Large intestine (tissue), 3 donors: ENCODE measurements at regions not wholly inside any gene's neighbourhood (a gene's known extent, or its start where the extent isn't known, plus 50 kb on each side); places are given as distances from the start of the nearest gene placed in this dataset.

Source experiments
- DNase-seq, 2 donors: peaks; one replicate each; pipeline versions ENCODE4 v3.0.0 to v3.0.0-alpha.2; 2013
- H3K27ac ChIP-seq: one replicate; pipeline ENCODE4 v1.5.1; 2013; ENCODE audit warnings: low read length
- H3K27me3 ChIP-seq: 2 replicates; pipeline ENCODE4 v1.6.1; 2013; ENCODE audit warnings: low read length; ENCODE audit not compliant: control insufficient read depth, insufficient read depth
- H3K36me3 ChIP-seq: 2 replicates; pipeline ENCODE4 v1.6.1; 2013; ENCODE audit warnings: low read length; ENCODE audit not compliant: control insufficient read depth, insufficient read depth
- H3K4me1 ChIP-seq: one replicate; pipeline ENCODE4 v1.6.1; 2013; ENCODE audit warnings: low read length; ENCODE audit not compliant: control insufficient read depth, insufficient read depth
- H3K4me3 ChIP-seq: one replicate; pipeline ENCODE4 v1.5.1; 2013; ENCODE audit warnings: low read length
- H3K9me3 ChIP-seq: one replicate; pipeline ENCODE4 v1.6.1; 2013; ENCODE audit warnings: mild to moderate bottlenecking, low read depth, low read length, moderate library complexity; ENCODE audit not compliant: control insufficient read depth
- WGBS: methylation state at CpG from one replicate; pipeline ENCODE4 v1.1.5; 2013; ENCODE audit warnings: low lambda C conversion rate; ENCODE audit not compliant: insufficient coverage; 5-methylcytosine and 5-hydroxymethylcytosine counted together

DNA sequence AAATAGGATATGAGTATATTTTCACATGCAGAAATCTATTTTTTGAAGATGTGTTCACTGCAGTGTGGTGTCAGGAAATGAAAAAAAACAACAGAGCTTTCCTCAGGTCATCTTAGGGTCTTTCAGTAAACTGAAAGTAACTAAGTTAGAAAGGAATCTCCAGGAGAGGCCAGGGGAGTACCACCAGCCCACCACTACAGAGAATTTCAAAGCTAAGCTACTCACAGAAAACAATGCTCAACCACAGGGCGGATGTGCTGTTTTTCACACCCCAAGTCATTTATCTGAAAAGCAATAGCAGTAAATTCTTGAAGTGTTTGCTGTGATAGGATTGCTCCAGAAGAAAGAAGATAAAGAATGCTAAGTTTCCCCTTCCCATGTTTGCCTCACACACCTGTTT, 79.0 kb downstream of the IFNG start:
- Histone ChIP-seq H3K36me3 (no peaks in the 10 kb centered on the region), H3K9me3 (peaks cover 6% of the 10 kb centered on the region), H3K27ac (no peak overlapping the region), H3K4me1 (peaks cover 10% of the 10 kb centered on the region), H3K4me3 (no peak overlapping the region), H3K27me3 (no peaks in the 10 kb centered on the region)
- peak in 1 of 2 donors; percentile 50 for DNase-seq
- WGBS, result no CpG with 5 or more reads among the region's 1 CpG

DNA sequence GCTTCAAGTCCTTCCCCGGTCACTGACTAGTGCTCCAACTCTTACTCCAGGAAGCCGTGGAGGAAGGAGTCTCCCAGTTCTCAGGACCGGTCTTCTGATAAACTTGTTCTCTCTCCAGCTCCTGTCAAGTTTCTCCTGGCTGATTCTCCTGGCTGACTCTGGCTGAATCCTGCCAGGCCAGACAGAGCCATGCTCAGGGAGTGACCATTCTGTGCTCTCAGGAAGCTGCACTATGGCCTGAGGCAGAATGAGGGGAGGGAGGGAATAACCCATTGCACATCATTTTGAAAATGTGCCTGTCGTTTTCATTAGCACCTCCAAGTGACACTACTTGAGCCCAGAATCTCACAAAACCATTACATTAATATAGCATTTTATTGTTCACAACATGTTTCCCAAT, 80.8 kb downstream of the IFNG start:
- peaks cover 20% of the 10 kb centered on the region for H3K4me1 ChIP-seq
- H3K9me3 ChIP-seq, result peaks cover 6% of the 10 kb centered on the region
- no CpG with 5 or more reads among the region's 4 CpGs for WGBS
- no peak for DNase-seq
- H3K27me3 ChIP-seq, result no peaks in the 10 kb centered on the region
- H3K36me3 ChIP-seq, result no peaks in the 10 kb centered on the region
- H3K4me3 ChIP-seq, result no peak overlapping the region
- no peak overlapping the region for H3K27ac ChIP-seq

GRCh38 chr12:68075416-68075815, 84.1 kb downstream of the IFNG start:
- H3K9me3 ChIP-seq, result no peaks in the 10 kb centered on the region
- 60% methylated on average over 1 of the region's 4 CpGs for WGBS
- H3K27ac ChIP-seq, result no peak overlapping the region
- peak in 1 of 2 donors; percentile 61 for DNase-seq
- no peaks in the 10 kb centered on the region for H3K36me3 ChIP-seq
- H3K27me3 ChIP-seq, result no peaks in the 10 kb centered on the region
- H3K4me1 ChIP-seq, result peaks cover 16% of the 10 kb centered on the region
- H3K4me3 ChIP-seq, result no peak overlapping the region

GRCh38 chr12:68074306-68075027, 85.1 kb downstream of the IFNG start:
- Histone ChIP-seq H3K36me3 (no peaks in the 10 kb centered on the region), H3K9me3 (no peaks in the 10 kb centered on the region), H3K27me3 (no peaks in the 10 kb centered on the region), H3K27ac (no peak overlapping the region), H3K4me3 (no peak overlapping the region), H3K4me1 (peaks cover 16% of the 10 kb centered on the region)
- 80% methylated on average over 1 of the region's 4 CpGs for WGBS
- peak; percentile 39 to 69 for DNase-seq

GRCh38 chr12:68070957-68071356, 81.7 kb downstream of the IFNG-AS1 start:
- Histone ChIP-seq H3K4me1 (peaks cover 13% of the 10 kb centered on the region), H3K4me3 (no peak overlapping the region), H3K9me3 (peaks cover 7% of the 10 kb centered on the region), H3K27me3 (no peaks in the 10 kb centered on the region), H3K36me3 (no peaks in the 10 kb centered on the region), H3K27ac (no peak overlapping the region)
- no peak for DNase-seq
- 100% methylated on average over 2 of the region's 2 CpGs for WGBS
